Epithelial cell of esophagus (primary cell): ENCODE measurements at regions not wholly inside any gene's neighbourhood (a gene's known extent, or its start where the extent isn't known, plus 50 kb on each side); places are given as distances from the start of the nearest gene placed in this dataset.
A peak's percentile ranks its signal among the peaks of the same experiment; 100 is the strongest.
"Not testable (repeated sequence)": the region's sequence is repeated elsewhere in the genome, so short reads cannot be mapped to it uniquely, and the experiment has no call there.

Source experiments
- DNase-seq: peaks from one replicate; pipeline ENCODE4 v3.0.0; 2010; ENCODE audit warnings: low read depth
- H3K4me3 ChIP-seq: 2 replicates; pipeline ENCODE4 v1.5.1; 2011; ENCODE audit warnings: mild to moderate bottlenecking, low read length, control low read depth
- CTCF ChIP-seq: IDR thresholded peaks from 2 replicates; pipeline ENCODE4 v1.5.1; 2011; ENCODE audit warnings: low read depth, mild to moderate bottlenecking, low read length, control low read depth, inconsistent platforms; ENCODE audit not compliant: insufficient read depth; ENCODE audit errors: missing control alignments

GRCh38 chr1:8230292-8230621 is 87.7 kb upstream of the SLC45A1 start:
- DNase-seq = no peak
- no peak overlapping the region for H3K4me3 ChIP-seq
- TF ChIP-seq CTCF = no peak

- no peak for TF ChIP-seq CTCF
- no peak overlapping the region for H3K4me3 ChIP-seq
- DNase-seq = no peak
Observed at GRCh38 chr1:8228253-8228652, 89.7 kb upstream of the SLC45A1 start.

GRCh38 chr1:8227674-8228073 is 90.2 kb upstream of the SLC45A1 start:
- H3K4me3 ChIP-seq, DNase-seq: not testable (repeated sequence)

GRCh38 chr1:8226747-8227146 is 91.2 kb upstream of the SLC45A1 start:
- no peak for DNase-seq
- H3K4me3 ChIP-seq = no peak overlapping the region
- no peak for TF ChIP-seq CTCF

GRCh38 chr1:8226024-8226423 is 91.9 kb upstream of the SLC45A1 start:
- H3K4me3 ChIP-seq, DNase-seq: not testable (repeated sequence)

- no peak for TF ChIP-seq CTCF
- no peak overlapping the region for H3K4me3 ChIP-seq
- peak; percentile 73 for DNase-seq
Observed at GRCh38 chr1:8223526-8223925, 94.4 kb upstream of the SLC45A1 start.

- H3K4me3 ChIP-seq = no peak overlapping the region
- no peak for TF ChIP-seq CTCF
- DNase-seq = no peak
Observed at GRCh38 chr1:8222789-8223188, 95.1 kb upstream of the SLC45A1 start.

GRCh38 chr1:8219530-8219929 is 98.4 kb upstream of the SLC45A1 start:
- TF ChIP-seq CTCF = no peak
- DNase-seq = no peak
- no peak overlapping the region for H3K4me3 ChIP-seq
